Uterus (tissue), 2 donors: ENCODE measurements at regions not wholly inside any gene's neighbourhood (a gene's known extent, or its start where the extent isn't known, plus 50 kb on each side); places are given as distances from the start of the nearest gene placed in this dataset.

Experiments
- POLR2A ChIP-seq, 2 donors: fragments of 450-650 bp; IDR thresholded peaks; one replicate each; pipeline ENCODE4 v1.6.1; 2016; ENCODE audit warnings: antibody characterized with exemption in 2 of 2, mild to moderate bottlenecking in 1 of 2, moderate library complexity in 1 of 2
- TF ChIP-seq, protein P1 (sequence below), 4 experiments: fragments of 200-600 bp in 2 of 4; fragments of 450-650 bp in 2 of 4; sonication (generic) in 2 of 4; IDR thresholded peaks; one replicate each; pipeline ENCODE4 v1.5.1; 2016 to 2019; ENCODE audit warnings: antibody characterized with exemption in 4 of 4, mild to moderate bottlenecking in 2 of 4, moderate library complexity in 1 of 4

DNA sequence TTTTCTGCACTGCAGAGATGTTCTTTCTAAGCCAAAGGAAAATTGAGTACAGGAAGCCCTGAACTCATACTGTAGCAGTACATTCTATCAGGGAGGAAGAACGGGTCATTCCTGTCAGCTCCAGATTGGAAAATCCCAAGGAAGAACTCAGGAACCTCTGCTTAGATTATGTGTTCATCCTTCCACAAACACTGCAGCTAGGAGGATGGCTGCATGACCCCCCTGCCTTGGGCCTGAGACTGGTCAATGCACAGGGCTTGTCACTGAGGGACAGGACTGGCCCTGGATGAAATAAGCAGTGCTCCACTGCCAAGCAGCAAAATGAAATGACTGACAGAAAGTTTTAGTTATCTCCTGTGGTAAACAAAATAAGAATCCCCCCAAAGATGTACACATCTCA lies 1406.8 kb upstream of the TMEM132C start:
- TF ChIP-seq, protein P1, sequence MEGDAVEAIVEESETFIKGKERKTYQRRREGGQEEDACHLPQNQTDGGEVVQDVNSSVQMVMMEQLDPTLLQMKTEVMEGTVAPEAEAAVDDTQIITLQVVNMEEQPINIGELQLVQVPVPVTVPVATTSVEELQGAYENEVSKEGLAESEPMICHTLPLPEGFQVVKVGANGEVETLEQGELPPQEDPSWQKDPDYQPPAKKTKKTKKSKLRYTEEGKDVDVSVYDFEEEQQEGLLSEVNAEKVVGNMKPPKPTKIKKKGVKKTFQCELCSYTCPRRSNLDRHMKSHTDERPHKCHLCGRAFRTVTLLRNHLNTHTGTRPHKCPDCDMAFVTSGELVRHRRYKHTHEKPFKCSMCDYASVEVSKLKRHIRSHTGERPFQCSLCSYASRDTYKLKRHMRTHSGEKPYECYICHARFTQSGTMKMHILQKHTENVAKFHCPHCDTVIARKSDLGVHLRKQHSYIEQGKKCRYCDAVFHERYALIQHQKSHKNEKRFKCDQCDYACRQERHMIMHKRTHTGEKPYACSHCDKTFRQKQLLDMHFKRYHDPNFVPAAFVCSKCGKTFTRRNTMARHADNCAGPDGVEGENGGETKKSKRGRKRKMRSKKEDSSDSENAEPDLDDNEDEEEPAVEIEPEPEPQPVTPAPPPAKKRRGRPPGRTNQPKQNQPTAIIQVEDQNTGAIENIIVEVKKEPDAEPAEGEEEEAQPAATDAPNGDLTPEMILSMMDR (IDR thresholded peaks at IDR 0.05), result no peak
- TF ChIP-seq POLR2A (IDR thresholded peaks at IDR 0.05), result no peak
